MM.1S (cell line): ENCODE measurements at regions not wholly inside any gene's neighbourhood (a gene's known extent, or its start where the extent isn't known, plus 50 kb on each side); places are given as distances from the start of the nearest gene placed in this dataset.
A peak's percentile ranks its signal among the peaks of the same experiment; 100 is the strongest.

Experiments
- DNase-seq: peaks from one replicate; pipeline ENCODE4 v3.0.0-alpha.2; 2015
- H2AFZ ChIP-seq: fragments of 300-600 bp; sonication (generic); 2 replicates; pipeline ENCODE4 v1.6.0; 2016; ENCODE audit warnings: antibody characterized with exemption, low read length
- H3F3A ChIP-seq: fragments of 300-600 bp; sonication (generic); 2 replicates; pipeline ENCODE4 v1.6.1; 2016; ENCODE audit warnings: mild to moderate bottlenecking, antibody characterized with exemption, low read length, moderate library complexity, mixed read lengths; ENCODE audit not compliant: insufficient read depth
- H3K27ac ChIP-seq: fragments of 300-600 bp; sonication (generic); 2 replicates; pipeline ENCODE4 v1.5.1; 2016; ENCODE audit warnings: mild to moderate bottlenecking, low read length
- H3K27me3 ChIP-seq: fragments of 300-600 bp; sonication (generic); replicated peaks from 2 replicates; pipeline ENCODE4 v1.6.0; 2016; ENCODE audit warnings: low read length; ENCODE audit not compliant: insufficient read depth
- H3K36me3 ChIP-seq: fragments of 300-600 bp; sonication (generic); replicated peaks from 2 replicates; pipeline ENCODE4 v1.6.1; 2016; ENCODE audit warnings: mild to moderate bottlenecking, low read length, mixed read lengths; ENCODE audit not compliant: insufficient read depth
- H3K4me1 ChIP-seq: fragments of 300-600 bp; sonication (generic); 2 replicates; pipeline ENCODE4 v1.6.1; 2016; ENCODE audit warnings: low read length, mixed read lengths
- H3K4me2 ChIP-seq: fragments of 300-600 bp; sonication (generic); 2 replicates; pipeline ENCODE4 v1.6.0; 2016; ENCODE audit warnings: low read depth, low read length
- H3K4me3 ChIP-seq: fragments of 300-600 bp; sonication (generic); 2 replicates; pipeline ENCODE4 v1.5.1; 2016; ENCODE audit warnings: low read length, mixed read lengths
- H3K79me2 ChIP-seq: fragments of 300-600 bp; sonication (generic); 2 replicates; pipeline ENCODE4 v1.6.1; 2016; ENCODE audit warnings: mixed run types, low read length, mixed read lengths
- H3K9ac ChIP-seq: fragments of 300-600 bp; sonication (generic); 2 replicates; pipeline ENCODE4 v1.6.1; 2016; ENCODE audit warnings: low read length, mixed read lengths
- H3K9me2 ChIP-seq: fragments of 300-600 bp; sonication (generic); replicated peaks from 2 replicates; pipeline ENCODE4 v1.6.1; 2016; ENCODE audit warnings: mild to moderate bottlenecking, low read length, mixed read lengths; ENCODE audit not compliant: insufficient read depth
- H3K9me3 ChIP-seq: fragments of 300-600 bp; sonication (generic); replicated peaks from 2 replicates; pipeline ENCODE4 v1.6.1; 2016; ENCODE audit warnings: mild to moderate bottlenecking, low read length, mixed read lengths; ENCODE audit not compliant: insufficient read depth
- H4K20me1 ChIP-seq: fragments of 300-600 bp; sonication (generic); 2 replicates; pipeline ENCODE4 v1.6.1; 2016; ENCODE audit warnings: mild to moderate bottlenecking, low read length, moderate library complexity, mixed read lengths; ENCODE audit not compliant: insufficient read depth
- EZH2 ChIP-seq: fragments of 300-600 bp; sonication (generic); optimal IDR thresholded peaks from 2 replicates; pipeline ENCODE3; 2017; ENCODE audit warnings: low read depth, mild to moderate bottlenecking, antibody characterized with exemption, low read length, mixed read lengths
- EZH2phosphoT487 ChIP-seq: fragments of 300-600 bp; sonication (generic); IDR thresholded peaks from 2 replicates; pipeline ENCODE4 v1.6.1; 2018; ENCODE audit warnings: antibody characterized with exemption, low read length
- TF ChIP-seq, protein P1 (sequence below): fragments of 300-600 bp; sonication (generic); IDR thresholded peaks from 2 replicates; pipeline ENCODE4 v1.5.1; 2016; ENCODE audit warnings: antibody characterized with exemption, low read length, mixed read lengths

DNA sequence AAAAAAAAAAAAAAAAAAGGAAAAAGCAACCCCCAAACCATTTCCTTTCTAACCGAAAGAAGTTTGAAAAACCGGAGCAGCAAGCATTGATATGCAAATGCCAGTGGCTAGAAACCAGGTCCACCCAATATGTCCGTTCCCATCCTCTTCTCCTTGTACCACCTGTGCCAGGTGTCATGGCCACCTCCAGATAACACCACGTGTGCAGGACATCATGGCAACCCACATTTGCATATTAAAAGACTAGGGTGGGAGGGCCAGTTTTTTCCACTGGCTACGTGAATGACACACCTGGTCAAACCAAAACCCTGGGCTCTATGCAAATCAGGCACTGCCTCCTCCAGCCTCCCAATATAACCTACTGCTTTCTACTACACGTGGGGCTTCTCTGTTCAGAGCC is 303.3 kb upstream of the GULP1 start:
- peak overlapping the region; percentile 23 for H2AFZ ChIP-seq
- peak; percentile 95 for DNase-seq
- H3K9me2 ChIP-seq: no peaks in the 10 kb centered on the region
- H3F3A ChIP-seq: peaks cover 31% of the 10 kb centered on the region
- TF ChIP-seq EZH2 (no peak), EZH2phosphoT487 (no peak)
- TF ChIP-seq, protein P1, sequence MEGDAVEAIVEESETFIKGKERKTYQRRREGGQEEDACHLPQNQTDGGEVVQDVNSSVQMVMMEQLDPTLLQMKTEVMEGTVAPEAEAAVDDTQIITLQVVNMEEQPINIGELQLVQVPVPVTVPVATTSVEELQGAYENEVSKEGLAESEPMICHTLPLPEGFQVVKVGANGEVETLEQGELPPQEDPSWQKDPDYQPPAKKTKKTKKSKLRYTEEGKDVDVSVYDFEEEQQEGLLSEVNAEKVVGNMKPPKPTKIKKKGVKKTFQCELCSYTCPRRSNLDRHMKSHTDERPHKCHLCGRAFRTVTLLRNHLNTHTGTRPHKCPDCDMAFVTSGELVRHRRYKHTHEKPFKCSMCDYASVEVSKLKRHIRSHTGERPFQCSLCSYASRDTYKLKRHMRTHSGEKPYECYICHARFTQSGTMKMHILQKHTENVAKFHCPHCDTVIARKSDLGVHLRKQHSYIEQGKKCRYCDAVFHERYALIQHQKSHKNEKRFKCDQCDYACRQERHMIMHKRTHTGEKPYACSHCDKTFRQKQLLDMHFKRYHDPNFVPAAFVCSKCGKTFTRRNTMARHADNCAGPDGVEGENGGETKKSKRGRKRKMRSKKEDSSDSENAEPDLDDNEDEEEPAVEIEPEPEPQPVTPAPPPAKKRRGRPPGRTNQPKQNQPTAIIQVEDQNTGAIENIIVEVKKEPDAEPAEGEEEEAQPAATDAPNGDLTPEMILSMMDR: no peak
- H3K36me3 ChIP-seq: no peaks in the 10 kb centered on the region
- H3K27me3 ChIP-seq: no peaks in the 10 kb centered on the region
- peaks cover 71% of the 10 kb centered on the region for H3K4me1 ChIP-seq
- no peak overlapping the region for H3K4me3 ChIP-seq
- H3K79me2 ChIP-seq: no peaks in the 10 kb centered on the region
- no peak overlapping the region for H3K9ac ChIP-seq
- no peaks in the 10 kb centered on the region for H4K20me1 ChIP-seq
- H3K9me3 ChIP-seq: no peaks in the 10 kb centered on the region
- H3K4me2 ChIP-seq: peak overlapping the region; percentile 44; the same call in 1 of the 2 replicates
- H3K27ac ChIP-seq: peak overlapping the region; percentile 77; the same call in 1 of the 2 replicates

DNA sequence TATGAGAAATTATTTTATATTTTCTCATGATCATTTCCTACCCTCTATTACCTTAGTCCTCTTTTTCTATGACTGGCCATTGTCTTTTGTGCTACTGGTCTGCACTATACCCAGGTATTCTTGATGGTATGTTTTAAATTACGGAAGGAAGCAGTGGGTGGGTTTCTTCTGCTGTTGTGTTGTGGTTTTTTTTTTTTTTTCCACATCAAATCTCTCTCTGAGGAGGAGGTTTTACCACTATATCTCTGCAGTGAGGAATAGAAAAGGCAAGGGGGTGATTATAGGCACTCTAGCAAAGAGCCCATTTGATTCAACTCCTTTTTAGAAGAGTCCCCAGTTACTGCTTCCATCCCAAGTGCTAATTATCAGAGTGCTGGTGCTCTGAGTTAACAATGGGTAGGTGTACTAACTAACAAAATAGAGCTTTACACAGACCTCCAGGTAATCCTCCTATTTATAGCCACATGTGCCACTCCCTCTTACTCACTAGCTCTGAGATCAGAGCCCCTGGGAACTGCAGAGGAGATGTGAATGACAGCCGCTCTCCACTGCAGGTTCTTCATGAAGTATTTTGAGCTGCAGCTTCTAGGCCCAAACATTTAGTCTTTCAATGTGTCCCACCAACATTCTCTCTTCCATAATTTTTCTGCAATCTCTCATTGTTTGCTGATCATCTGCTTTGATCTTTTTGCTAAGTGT is 301.6 kb upstream of the GULP1 start:
- no peaks in the 10 kb centered on the region for H3K9me2 ChIP-seq
- no peaks in the 10 kb centered on the region for H4K20me1 ChIP-seq
- no peaks in the 10 kb centered on the region for H3K27me3 ChIP-seq
- H3K4me3 ChIP-seq: no peak overlapping the region
- H3K9me3 ChIP-seq: no peaks in the 10 kb centered on the region
- H3K4me1 ChIP-seq: peaks cover 66% of the 10 kb centered on the region
- no peak overlapping the region for H3K9ac ChIP-seq
- no peaks in the 10 kb centered on the region for H3K79me2 ChIP-seq
- H3K4me2 ChIP-seq: 0 out of 2 replicates have a peak overlapping the region, but pooled peaks have one; percentile 2
- TF ChIP-seq, protein P1: no peak
- TF ChIP-seq EZH2phosphoT487 (no peak), EZH2 (no peak)
- H3K27ac ChIP-seq: peak overlapping the region; percentile 43; the same call in 1 of the 2 replicates
- peaks cover 23% of the 10 kb centered on the region for H3F3A ChIP-seq
- no peak overlapping the region for H2AFZ ChIP-seq
- H3K36me3 ChIP-seq: no peaks in the 10 kb centered on the region
- peak; percentile 15 for DNase-seq

DNA sequence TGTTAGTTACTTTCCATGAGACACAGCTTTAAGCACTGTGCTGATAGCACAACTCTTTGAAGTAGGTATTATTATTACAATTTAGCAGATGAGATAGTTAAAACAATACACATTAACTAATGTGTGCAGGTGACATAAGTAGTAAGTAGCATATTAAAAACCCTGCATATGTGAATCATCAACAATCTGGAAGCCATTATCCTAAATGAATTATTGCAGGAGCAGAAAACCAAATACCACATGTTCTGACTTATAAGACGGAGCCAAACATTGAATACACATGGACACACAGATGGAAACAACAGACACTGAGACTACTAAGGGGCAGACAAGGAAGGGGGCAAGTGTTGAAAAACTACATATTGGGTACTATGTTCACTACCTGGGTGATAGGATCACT is 300.3 kb upstream of the GULP1 start:
- Histone ChIP-seq H3K9me3 (no peaks in the 10 kb centered on the region), H3K79me2 (no peaks in the 10 kb centered on the region), H3K4me2 (no peak overlapping the region), H3K27me3 (no peaks in the 10 kb centered on the region), H3K9me2 (no peaks in the 10 kb centered on the region), H3F3A (peaks cover 17% of the 10 kb centered on the region), H3K36me3 (no peaks in the 10 kb centered on the region), H3K4me3 (no peak overlapping the region), H4K20me1 (no peaks in the 10 kb centered on the region), H3K4me1 (peaks cover 57% of the 10 kb centered on the region), H3K27ac (no peak overlapping the region), H3K9ac (no peak overlapping the region), H2AFZ (no peak overlapping the region)
- no peak for DNase-seq
- TF ChIP-seq, protein P1: no peak
- TF ChIP-seq EZH2 (no peak), EZH2phosphoT487 (no peak)
